HG03520 (cell line): ENCODE measurements at regions not wholly inside any gene's neighbourhood (a gene's known extent, or its start where the extent isn't known, plus 50 kb on each side); places are given as distances from the start of the nearest gene placed in this dataset.

Source experiments
- ATAC-seq: cut with Tn5 transposase; IDR thresholded peaks from one replicate; pipeline ENCODE4 v1.9.1; 2021; ENCODE audit warnings: mild to moderate bottlenecking, moderate library complexity; ENCODE audit not compliant: unreplicated experiment

GRCh38 chr13:61874970-61875579, 459.4 kb upstream of the PCDH20 start:
- no peak for ATAC-seq

GRCh38 chr13:61873717-61874116, 458.1 kb upstream of the PCDH20 start:
- ATAC-seq = no peak

- no peak for ATAC-seq
Measured at GRCh38 chr13:61857198-61857597, 441.5 kb upstream of the PCDH20 start.

- ATAC-seq = no peak
Measured at GRCh38 chr13:61852116-61852619, 436.5 kb upstream of the PCDH20 start.

GRCh38 chr13:61850794-61851193, 435.1 kb upstream of the PCDH20 start:
- ATAC-seq = no peak

- ATAC-seq = no peak
Measured at GRCh38 chr13:61838568-61838967, 422.9 kb upstream of the PCDH20 start.

- no peak for ATAC-seq
Measured at GRCh38 chr13:61833228-61833627, 417.6 kb upstream of the PCDH20 start.

GRCh38 chr13:61831026-61831425, 415.4 kb upstream of the PCDH20 start:
- no peak for ATAC-seq

GRCh38 chr13:61830475-61830874, 414.8 kb upstream of the PCDH20 start:
- ATAC-seq = no peak

GRCh38 chr13:61824168-61824567, 408.5 kb upstream of the PCDH20 start:
- ATAC-seq = no peak

- no peak for ATAC-seq
Measured at GRCh38 chr13:61812286-61812685, 396.6 kb upstream of the PCDH20 start.

- no peak for ATAC-seq
Measured at GRCh38 chr13:61810065-61810464, 394.4 kb upstream of the PCDH20 start.

GRCh38 chr13:61797397-61797796, 381.7 kb upstream of the PCDH20 start:
- ATAC-seq = no peak

GRCh38 chr13:61795580-61795979, 379.9 kb upstream of the PCDH20 start:
- no peak for ATAC-seq

GRCh38 chr13:61779456-61779855, 363.8 kb upstream of the PCDH20 start:
- no peak for ATAC-seq

- ATAC-seq = no peak
Measured at GRCh38 chr13:61778531-61778930, 362.9 kb upstream of the PCDH20 start.

- ATAC-seq = no peak
Measured at GRCh38 chr13:61777899-61778298, 362.2 kb upstream of the PCDH20 start.

GRCh38 chr13:61777271-61777670, 361.6 kb upstream of the PCDH20 start:
- ATAC-seq = no peak

GRCh38 chr13:61774903-61775302, 359.3 kb upstream of the PCDH20 start:
- no peak for ATAC-seq

- no peak for ATAC-seq
Measured at GRCh38 chr13:61770681-61771080, 355.0 kb upstream of the PCDH20 start.

GRCh38 chr13:61768175-61768574, 352.5 kb upstream of the PCDH20 start:
- ATAC-seq = no peak

GRCh38 chr13:61766667-61767058, 351.0 kb upstream of the PCDH20 start:
- no peak for ATAC-seq
